OCI-LY3 (cell line): ENCODE measurements at regions not wholly inside any gene's neighbourhood (a gene's known extent, or its start where the extent isn't known, plus 50 kb on each side); places are given as distances from the start of the nearest gene placed in this dataset.

Experiments used
- CTCF ChIP-seq: fragments of 200-600, 300-600 bp; sonication (generic); IDR thresholded peaks from 2 replicates; pipeline ENCODE4 v1.5.1; 2014; ENCODE audit warnings: antibody characterized with exemption, low read length, low read depth
- EZH2phosphoT487 ChIP-seq: fragments of 200-600 bp; shearing (Covaris generic); IDR thresholded peaks from 2 replicates; pipeline ENCODE4 v1.6.1; 2018; ENCODE audit warnings: antibody characterized with exemption, mixed run types, low read depth

GRCh38 chr10:31146491-31147209 lies 115.0 kb upstream of the ZNF438 start:
- TF ChIP-seq CTCF = no peak
- TF ChIP-seq EZH2phosphoT487 = no peak
